Neural cell (in vitro differentiated cells): ENCODE measurements at regions not wholly inside any gene's neighbourhood (a gene's known extent, or its start where the extent isn't known, plus 50 kb on each side); places are given as distances from the start of the nearest gene placed in this dataset.

Source experiments
- H2AFZ ChIP-seq: fragments of 200-600, 300-800 bp; sonication (generic), shearing (Covaris generic); 2 replicates; pipeline ENCODE4 v1.6.0; 2014; ENCODE audit warnings: low read depth, mild to moderate bottlenecking, antibody characterized with exemption, low read length, moderate library complexity
- H3F3A ChIP-seq: fragments of 200-600 bp; shearing (Covaris generic); 2 replicates; pipeline ENCODE4 v1.6.1; 2016; ENCODE audit warnings: mild to moderate bottlenecking, moderate library complexity, mixed read lengths, antibody characterized with exemption, low read length; ENCODE audit not compliant: insufficient read depth, poor library complexity, severe bottlenecking
- H3K27ac ChIP-seq: fragments of 200-600, 300-800 bp; sonication (generic), shearing (Covaris generic); 2 replicates; pipeline ENCODE4 v1.5.1; 2014; ENCODE audit warnings: mild to moderate bottlenecking, low read length, moderate library complexity
- H3K27me3 ChIP-seq: fragments of 300-800, 200-600 bp; sonication (generic), shearing (Covaris generic); 2 replicates; pipeline ENCODE4 v1.6.0; 2014; ENCODE audit warnings: mild to moderate bottlenecking, low read depth, low read length, moderate library complexity; ENCODE audit not compliant: insufficient read depth
- H3K36me3 ChIP-seq: fragments of 300-800, 200-600 bp; sonication (generic), shearing (Covaris generic); 2 replicates; pipeline ENCODE4 v1.5.1; 2014; ENCODE audit warnings: mild to moderate bottlenecking, antibody characterized with exemption, low read length, moderate library complexity; ENCODE audit not compliant: insufficient read depth
- H3K4me2 ChIP-seq: fragments of 300-800, 200-600 bp; sonication (generic), shearing (Covaris generic); 2 replicates; pipeline ENCODE4 v1.6.0; 2014; ENCODE audit warnings: mild to moderate bottlenecking, low read length
- H3K4me3 ChIP-seq: fragments of 300-800, 200-600 bp; sonication (generic), shearing (Covaris generic); 2 replicates; pipeline ENCODE4 v1.5.1; 2014; ENCODE audit warnings: mild to moderate bottlenecking, low read length, moderate library complexity
- H3K79me2 ChIP-seq: fragments of 200-600 bp; shearing (Covaris generic); replicated peaks from 2 replicates; pipeline ENCODE4 v1.6.0; 2014; ENCODE audit warnings: mild to moderate bottlenecking, low read length, moderate library complexity; ENCODE audit not compliant: insufficient read depth
- H3K9ac ChIP-seq: fragments of 300-800, 200-600 bp; sonication (generic), shearing (Covaris generic); 2 replicates; pipeline ENCODE4 v1.6.1; 2016; ENCODE audit warnings: mild to moderate bottlenecking, low read length, mixed read lengths
- H3K9me2 ChIP-seq: fragments of 200-600 bp; shearing (Covaris generic); 2 replicates; pipeline ENCODE4 v1.6.1; 2016; ENCODE audit warnings: mild to moderate bottlenecking, low read length, mixed read lengths; ENCODE audit not compliant: insufficient read depth
- H3K9me3 ChIP-seq: fragments of 200-600, 300-800 bp; sonication (generic), shearing (Covaris generic); 2 replicates; pipeline ENCODE4 v1.6.1; 2016; ENCODE audit warnings: mild to moderate bottlenecking, mixed run types, low read length, moderate library complexity, mixed read lengths
- H4K20me1 ChIP-seq: fragments of 200-600 bp; shearing (Covaris generic); 2 replicates; pipeline ENCODE4 v1.6.1; 2016; ENCODE audit warnings: mild to moderate bottlenecking, mixed run types; ENCODE audit not compliant: insufficient read depth
- CTCF ChIP-seq: fragments of 450-650 bp; IDR thresholded peaks from 2 replicates; pipeline ENCODE4 v1.5.1; 2014; ENCODE audit warnings: antibody characterized with exemption, mild to moderate bottlenecking, moderate library complexity; ENCODE audit not compliant: poor library complexity, severe bottlenecking
- EP300 ChIP-seq: fragments of 450-650 bp; conservative IDR thresholded peaks from 2 replicates; pipeline ENCODE4 v1.6.1; 2014; ENCODE audit warnings: antibody characterized with exemption, mild to moderate bottlenecking, moderate library complexity; ENCODE audit not compliant: poor library complexity, severe bottlenecking
- EZH2 ChIP-seq: fragments of 200-600, 300-800 bp; shearing (Covaris generic), sonication (generic); IDR thresholded peaks from 2 replicates; pipeline ENCODE4 v1.6.1; 2014; ENCODE audit warnings: antibody characterized with exemption, low read length, borderline replicate concordance, mild to moderate bottlenecking; ENCODE audit not compliant: insufficient read depth, poor library complexity, severe bottlenecking
- MXI1 ChIP-seq: fragments of 450-650 bp; conservative IDR thresholded peaks from 2 replicates; pipeline ENCODE4 v1.6.1; 2014; ENCODE audit warnings: antibody characterized with exemption, mild to moderate bottlenecking; ENCODE audit not compliant: poor library complexity, severe bottlenecking
- POLR2AphosphoS5 ChIP-seq: IDR thresholded peaks from 2 replicates; pipeline ENCODE4 v1.6.1; 2012
- RAD21 ChIP-seq: fragments of 450-650 bp; conservative IDR thresholded peaks from 2 replicates; pipeline ENCODE4 v1.6.1; 2014; ENCODE audit warnings: antibody characterized with exemption, mild to moderate bottlenecking, moderate library complexity
- REST ChIP-seq: IDR thresholded peaks from 2 replicates; pipeline ENCODE4 v1.6.1; 2012; ENCODE audit warnings: borderline replicate concordance
- SMC3 ChIP-seq: fragments of 450-650 bp; conservative IDR thresholded peaks from 2 replicates; pipeline ENCODE4 v1.6.1; 2014; ENCODE audit warnings: antibody characterized with exemption, mild to moderate bottlenecking, moderate library complexity; ENCODE audit not compliant: poor library complexity
- TAF1 ChIP-seq: IDR thresholded peaks from 2 replicates; pipeline ENCODE4 v1.6.1; 2012; ENCODE audit warnings: low read depth

- H3K79me2 ChIP-seq, result no peaks in the 10 kb centered on the region
- no peak overlapping the region for H3K9ac ChIP-seq
- H3K4me2 ChIP-seq, result no peak overlapping the region
- H3K27ac ChIP-seq, result no peak overlapping the region
- H4K20me1 ChIP-seq, result no peaks in the 10 kb centered on the region
- TF ChIP-seq TAF1, result no peak
- no peaks in the 10 kb centered on the region for H3K9me3 ChIP-seq
- no peaks in the 10 kb centered on the region for H3F3A ChIP-seq
- H3K9me2 ChIP-seq, result no peaks in the 10 kb centered on the region
- no peaks in the 10 kb centered on the region for H3K27me3 ChIP-seq
- no peak overlapping the region for H2AFZ ChIP-seq
- no peak overlapping the region for H3K4me3 ChIP-seq
- no peaks in the 10 kb centered on the region for H3K36me3 ChIP-seq
Measured at GRCh38 chr4:22093126-22093525, 144.6 kb upstream of the KCNIP4 start.

GRCh38 chr4:22091906-22092305 is 143.3 kb upstream of the KCNIP4 start:
- no peak overlapping the region for H2AFZ ChIP-seq
- H3K4me2 ChIP-seq, result no peak overlapping the region
- TF ChIP-seq POLR2AphosphoS5, result no peak
- TF ChIP-seq EZH2, result no peak
- TF ChIP-seq CTCF, result no peak
- TF ChIP-seq TAF1, result no peak
- TF ChIP-seq REST, result no peak
- no peak for TF ChIP-seq MXI1
- TF ChIP-seq RAD21, result no peak
- no peak for TF ChIP-seq EP300
- no peak for TF ChIP-seq SMC3
- H3K9me2 ChIP-seq, result no peaks in the 10 kb centered on the region
- no peaks in the 10 kb centered on the region for H3K36me3 ChIP-seq
- H3K27ac ChIP-seq, result no peak overlapping the region
- no peaks in the 10 kb centered on the region for H4K20me1 ChIP-seq
- no peaks in the 10 kb centered on the region for H3F3A ChIP-seq
- H3K4me3 ChIP-seq, result no peak overlapping the region
- no peaks in the 10 kb centered on the region for H3K79me2 ChIP-seq
- no peaks in the 10 kb centered on the region for H3K9me3 ChIP-seq
- no peaks in the 10 kb centered on the region for H3K27me3 ChIP-seq
- H3K9ac ChIP-seq, result no peak overlapping the region

- Histone ChIP-seq H3K36me3 (no peaks in the 10 kb centered on the region), H3K4me3 (no peak overlapping the region), H3K9me2 (no peaks in the 10 kb centered on the region), H2AFZ (no peak overlapping the region), H3K4me2 (no peak overlapping the region), H3K9ac (peak overlapping the region; percentile 2), H3K27me3 (no peaks in the 10 kb centered on the region), H3K79me2 (no peaks in the 10 kb centered on the region), H3K9me3 (no peaks in the 10 kb centered on the region), H3K27ac (peak overlapping the region; percentile 58), H3F3A (no peaks in the 10 kb centered on the region), H4K20me1 (no peaks in the 10 kb centered on the region)
- TF ChIP-seq TAF1 (no peak), CTCF (peak; percentile 45), RAD21 (no peak)
Measured at GRCh38 chr4:22091352-22091717, 142.8 kb upstream of the KCNIP4 start.
